Anterior cingulate cortex (tissue), 58 donors: ENCODE measurements at regions not wholly inside any gene's neighbourhood (a gene's known extent, or its start where the extent isn't known, plus 50 kb on each side); places are given as distances from the start of the nearest gene placed in this dataset.
"Not testable (repeated sequence)": the region's sequence is repeated elsewhere in the genome, so short reads cannot be mapped to it uniquely, and the experiment has no call there.

ENCODE experiments used
- DNase-seq, 58 donors: peaks; one replicate each; lab custom pipeline; 2025; lab: John Stamatoyannopoulos, UW

- no peak for DNase-seq
Observed at GRCh38 chr10:29702273-29703164, 67.7 kb upstream of the SVIL start.

GRCh38 chr10:29701306-29701705 is 66.5 kb upstream of the SVIL start:
- no peak for DNase-seq

- DNase-seq, result no peak
Observed at GRCh38 chr10:29699621-29700020, 64.8 kb upstream of the SVIL start.

- no peak for DNase-seq
Observed at GRCh38 chr10:29698773-29699490, 64.2 kb upstream of the SVIL start.

GRCh38 chr10:29696581-29696980 is 61.8 kb upstream of the SVIL start:
- not testable (repeated sequence) for DNase-seq

- DNase-seq, result no peak
Observed at GRCh38 chr10:29694121-29694520, 59.4 kb upstream of the SVIL start.

GRCh38 chr10:29692121-29692539 is 57.4 kb upstream of the SVIL start:
- DNase-seq, result no peak

GRCh38 chr10:29691564-29692072 is 56.8 kb upstream of the SVIL start:
- no peak for DNase-seq

- no peak for DNase-seq
Observed at GRCh38 chr10:29689001-29689400, 54.2 kb upstream of the SVIL start.

GRCh38 chr10:29688230-29688661 is 53.5 kb upstream of the SVIL start:
- peak in 2 of 58 donors; percentile 1 to 42 for DNase-seq

GRCh38 chr10:29687421-29688164 is 52.8 kb upstream of the SVIL start:
- no peak for DNase-seq

- DNase-seq, result no peak
Observed at GRCh38 chr10:29685506-29685905, 50.7 kb upstream of the SVIL start.
